ENCODE measurements at regions not wholly inside any gene's neighbourhood (a gene's known extent, or its start where the extent isn't known, plus 50 kb on each side); places are given as distances from the start of the nearest gene placed in this dataset.

- TF ChIP-seq, protein P1, sequence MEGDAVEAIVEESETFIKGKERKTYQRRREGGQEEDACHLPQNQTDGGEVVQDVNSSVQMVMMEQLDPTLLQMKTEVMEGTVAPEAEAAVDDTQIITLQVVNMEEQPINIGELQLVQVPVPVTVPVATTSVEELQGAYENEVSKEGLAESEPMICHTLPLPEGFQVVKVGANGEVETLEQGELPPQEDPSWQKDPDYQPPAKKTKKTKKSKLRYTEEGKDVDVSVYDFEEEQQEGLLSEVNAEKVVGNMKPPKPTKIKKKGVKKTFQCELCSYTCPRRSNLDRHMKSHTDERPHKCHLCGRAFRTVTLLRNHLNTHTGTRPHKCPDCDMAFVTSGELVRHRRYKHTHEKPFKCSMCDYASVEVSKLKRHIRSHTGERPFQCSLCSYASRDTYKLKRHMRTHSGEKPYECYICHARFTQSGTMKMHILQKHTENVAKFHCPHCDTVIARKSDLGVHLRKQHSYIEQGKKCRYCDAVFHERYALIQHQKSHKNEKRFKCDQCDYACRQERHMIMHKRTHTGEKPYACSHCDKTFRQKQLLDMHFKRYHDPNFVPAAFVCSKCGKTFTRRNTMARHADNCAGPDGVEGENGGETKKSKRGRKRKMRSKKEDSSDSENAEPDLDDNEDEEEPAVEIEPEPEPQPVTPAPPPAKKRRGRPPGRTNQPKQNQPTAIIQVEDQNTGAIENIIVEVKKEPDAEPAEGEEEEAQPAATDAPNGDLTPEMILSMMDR (IDR thresholded peaks at IDR 0.05; ENCODE audit: insufficient read depth in 1 of 2, low read depth in 1 of 2, low read length in 1 of 2, severe bottlenecking in 1 of 2, unreplicated experiment in 1 of 2) = no peak
- no TSS peak for BruUV-seq (replicated peaks)
- intact Hi-C loops (cut with micrococcal nuclease; ENCODE audit: unreplicated experiment) = no loop called here
Measured at GRCh38 chr10:44195112-44196007, 189.5 kb downstream of the CXCL12 start.

DNA sequence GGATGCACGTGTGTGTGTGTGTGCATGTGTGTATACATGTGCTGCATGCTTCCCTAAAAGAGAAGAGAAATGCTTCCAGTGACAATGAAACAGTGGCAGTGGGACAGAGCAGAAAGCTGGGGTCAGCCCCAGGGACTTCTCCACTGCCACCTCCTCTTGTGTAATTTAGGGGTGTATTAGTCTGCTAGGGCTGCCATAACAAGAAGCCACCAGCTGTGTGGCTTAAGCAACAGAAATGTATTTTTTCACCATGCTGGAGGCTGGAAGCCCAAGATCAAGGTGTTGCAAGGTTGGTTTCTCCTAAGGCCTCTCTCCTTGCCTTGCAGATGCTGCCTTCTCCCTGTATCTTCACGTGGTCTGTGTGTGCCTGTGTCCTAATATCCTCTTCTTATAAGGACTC lies 190.5 kb downstream of the CXCL12 start:
- ChIA-PET POLR2A (no interaction called here), CTCF (no interaction called here)
- TF ChIP-seq, protein P1 (IDR thresholded peaks at IDR 0.05; ENCODE audit: insufficient read depth in 1 of 2, low read depth in 1 of 2, low read length in 1 of 2, severe bottlenecking in 1 of 2, unreplicated experiment in 1 of 2) = no peak
- Histone ChIP-seq H3K4me1 (no peaks in the 10 kb centered on the region), H3K27me3 (replicated peaks; ENCODE audit: control insufficient read depth, insufficient read depth, low read length) (no peaks in the 10 kb centered on the region), H3K9me3 (peaks cover 3% of the 10 kb centered on the region; the same call in 1 of the 2 replicates), H3K4me3 (ENCODE audit: low read depth, low read length) (no peak overlapping the region), H3K36me3 (ENCODE audit: control insufficient read depth, insufficient read depth, low read length) (no peaks in the 10 kb centered on the region)
- no peak overlapping the region for H3K4me3 Mint-ChIP-seq (ENCODE audit: unreplicated experiment)
- intact Hi-C loops (cut with micrococcal nuclease; ENCODE audit: unreplicated experiment) = no loop called here
- no peaks in the 10 kb centered on the region for H3K9me3 Mint-ChIP-seq (ENCODE audit: unreplicated experiment)
- peaks cover 3% of the 10 kb centered on the region for H3K27me3 Mint-ChIP-seq (ENCODE audit: insufficient read depth, unreplicated experiment)
- no TSS peak for BruUV-seq (replicated peaks)
- H3K36me3 Mint-ChIP-seq (ENCODE audit: insufficient read depth, unreplicated experiment) = no peaks in the 10 kb centered on the region
- no peak overlapping the region for H3K27ac Mint-ChIP-seq (ENCODE audit: unreplicated experiment)
- no peaks in the 10 kb centered on the region for H3K4me1 Mint-ChIP-seq (ENCODE audit: low read depth, unreplicated experiment)
- no peak for DNase-seq

More at GRCh38 chr10:44195112-44196007, 189.5 kb downstream of the CXCL12 start:
- peaks cover 3% of the 10 kb centered on the region for H3K27me3 Mint-ChIP-seq (ENCODE audit: insufficient read depth, unreplicated experiment)
- Histone ChIP-seq H3K4me1 (no peaks in the 10 kb centered on the region), H3K9me3 (peaks cover 3% of the 10 kb centered on the region; the same call in 1 of the 2 replicates), H3K36me3 (ENCODE audit: control insufficient read depth, insufficient read depth, low read length) (no peaks in the 10 kb centered on the region), H3K4me3 (ENCODE audit: low read depth, low read length) (no peak overlapping the region), H3K27me3 (replicated peaks; ENCODE audit: control insufficient read depth, insufficient read depth, low read length) (no peaks in the 10 kb centered on the region)
- no peaks in the 10 kb centered on the region for H3K4me1 Mint-ChIP-seq (ENCODE audit: low read depth, unreplicated experiment)
- no peak for DNase-seq
- H3K4me3 Mint-ChIP-seq (ENCODE audit: unreplicated experiment) = no peak overlapping the region
- H3K36me3 Mint-ChIP-seq (ENCODE audit: insufficient read depth, unreplicated experiment) = no peaks in the 10 kb centered on the region
- H3K9me3 Mint-ChIP-seq (ENCODE audit: unreplicated experiment) = no peaks in the 10 kb centered on the region
- ChIA-PET CTCF (no interaction called here), POLR2A (no interaction called here)
- no peak overlapping the region for H3K27ac Mint-ChIP-seq (ENCODE audit: unreplicated experiment)

GRCh38 chr10:44193567-44194220 lies 191.2 kb downstream of the CXCL12 start:
- Histone ChIP-seq H3K36me3 (ENCODE audit: control insufficient read depth, insufficient read depth, low read length) (no peaks in the 10 kb centered on the region), H3K27me3 (replicated peaks; ENCODE audit: control insufficient read depth, insufficient read depth, low read length) (no peaks in the 10 kb centered on the region), H3K4me1 (no peaks in the 10 kb centered on the region), H3K4me3 (ENCODE audit: low read depth, low read length) (no peak overlapping the region), H3K9me3 (peaks cover 3% of the 10 kb centered on the region; the same call in 1 of the 2 replicates)
- H3K36me3 Mint-ChIP-seq (ENCODE audit: insufficient read depth, unreplicated experiment) = no peaks in the 10 kb centered on the region
- DNase-seq = no peak
- no peaks in the 10 kb centered on the region for H3K4me1 Mint-ChIP-seq (ENCODE audit: low read depth, unreplicated experiment)
- intact Hi-C loops (cut with micrococcal nuclease; ENCODE audit: unreplicated experiment) = no loop called here
- no TSS peak for BruUV-seq (replicated peaks)
- peaks cover 3% of the 10 kb centered on the region for H3K27me3 Mint-ChIP-seq (ENCODE audit: insufficient read depth, unreplicated experiment)
- no peak overlapping the region for H3K27ac Mint-ChIP-seq (ENCODE audit: unreplicated experiment)
- TF ChIP-seq, protein P1 (IDR thresholded peaks at IDR 0.05; ENCODE audit: insufficient read depth in 1 of 2, low read depth in 1 of 2, low read length in 1 of 2, severe bottlenecking in 1 of 2, unreplicated experiment in 1 of 2) = no peak
- ChIA-PET CTCF (no interaction called here), POLR2A (no interaction called here)
- H3K9me3 Mint-ChIP-seq (ENCODE audit: unreplicated experiment) = no peaks in the 10 kb centered on the region
- H3K4me3 Mint-ChIP-seq (ENCODE audit: unreplicated experiment) = no peak overlapping the region
